Natural killer cell treated with Interleukin-12 subunit alpha and Interleukin-12 subunit beta and Interleukin-15 and Interleukin-18, amount 100 ng/mL, for 72 hours (primary cell): ENCODE measurements at regions not wholly inside any gene's neighbourhood (a gene's known extent, or its start where the extent isn't known, plus 50 kb on each side); places are given as distances from the start of the nearest gene placed in this dataset.

Experiments
- ATAC-seq, 2 donors: fragments of 150-1000 bp; cut with Tn5 transposase in 1 of 2; sonication (Bioruptor Pico), chemical (Tn5 transposase) in 1 of 2; 2 replicates each; pipeline ENCODE4 v1.10.0; 2021
- DNase-seq: peaks from one replicate; pipeline ENCODE4 v3.0.0; 2022; ENCODE audit warnings: low spot score
- H3K27ac Mint-ChIP-seq, 2 donors: 1 replicate in 1 of 2; 2 replicates in 1 of 2; pipeline ENCODE4 v1.8.0; 2022; ENCODE audit warnings: mixed read lengths in 2 of 2, mild to moderate bottlenecking in 1 of 2, moderate library complexity in 1 of 2
- H3K27me3 Mint-ChIP-seq, 2 donors: 1 replicate in 1 of 2; 2 replicates in 1 of 2; pipeline ENCODE4 v1.8.0; 2022; ENCODE audit warnings: mixed read lengths in 2 of 2
- H3K36me3 Mint-ChIP-seq: one replicate; pipeline ENCODE4 v1.8.0; 2022; ENCODE audit warnings: mixed read lengths
- H3K4me1 Mint-ChIP-seq, 2 donors: 1 replicate in 1 of 2; 2 replicates in 1 of 2; pipeline ENCODE4 v1.8.0; 2022; ENCODE audit warnings: low read depth in 2 of 2, mixed read lengths in 2 of 2, mild to moderate bottlenecking in 1 of 2
- H3K4me3 Mint-ChIP-seq: one replicate; pipeline ENCODE4 v1.8.0; 2022; ENCODE audit warnings: mixed read lengths
- H3K9me3 Mint-ChIP-seq: 2 replicates; pipeline ENCODE4 v1.8.0; 2022; ENCODE audit warnings: mixed read lengths

GRCh38 chr2:118677546-118677945, 169.9 kb downstream of the EN1 start:
- no peaks in the 10 kb centered on the region for H3K27me3 Mint-ChIP-seq
- H3K9me3 Mint-ChIP-seq: no peaks in the 10 kb centered on the region
- no peaks in the 10 kb centered on the region for H3K4me1 Mint-ChIP-seq
- ATAC-seq (no peak), DNase-seq (no peak)
- H3K36me3 Mint-ChIP-seq: no peaks in the 10 kb centered on the region
- no peak overlapping the region for H3K4me3 Mint-ChIP-seq
- H3K27ac Mint-ChIP-seq: no peak overlapping the region

DNA sequence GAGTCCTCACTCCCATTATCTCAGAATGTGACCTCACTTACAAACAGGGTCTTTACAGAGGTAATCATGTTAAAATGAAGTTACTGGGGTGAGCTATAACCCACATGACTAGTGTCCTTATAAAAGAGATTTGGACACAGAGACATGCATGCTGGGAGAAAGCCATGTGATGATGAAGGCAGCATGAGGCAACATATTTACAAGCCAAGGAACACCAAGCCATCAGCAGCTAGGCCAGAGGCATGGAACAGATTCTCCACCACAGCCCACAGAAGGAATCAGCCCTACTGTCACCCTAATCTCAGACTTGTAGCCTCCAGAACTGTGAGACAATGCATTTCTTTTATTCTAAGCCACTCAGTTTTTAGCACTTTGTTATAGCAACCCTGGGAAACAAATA, 171.9 kb downstream of the EN1 start:
- ATAC-seq: no peak
- DNase-seq: no peak
- Mint-ChIP-seq H3K4me3 (no peak overlapping the region), H3K4me1 (no peaks in the 10 kb centered on the region), H3K36me3 (no peaks in the 10 kb centered on the region), H3K27me3 (no peaks in the 10 kb centered on the region), H3K9me3 (no peaks in the 10 kb centered on the region), H3K27ac (no peak overlapping the region)

GRCh38 chr2:118672571-118673158, 174.8 kb downstream of the EN1 start:
- DNase-seq (no peak), ATAC-seq (no peak)
- Mint-ChIP-seq H3K4me1 (no peaks in the 10 kb centered on the region), H3K27ac (no peak overlapping the region), H3K27me3 (no peaks in the 10 kb centered on the region), H3K4me3 (no peak overlapping the region), H3K36me3 (no peaks in the 10 kb centered on the region), H3K9me3 (no peaks in the 10 kb centered on the region)

- H3K9me3 Mint-ChIP-seq: no peaks in the 10 kb centered on the region
- no peaks in the 10 kb centered on the region for H3K4me1 Mint-ChIP-seq
- no peak overlapping the region for H3K27ac Mint-ChIP-seq
- H3K4me3 Mint-ChIP-seq: no peak overlapping the region
- no peaks in the 10 kb centered on the region for H3K36me3 Mint-ChIP-seq
- DNase-seq: no peak
- no peaks in the 10 kb centered on the region for H3K27me3 Mint-ChIP-seq
- ATAC-seq: no peak
These were observed 175.6 kb downstream of the EN1 start for GRCh38 chr2:118671701-118672454.

- H3K4me3 Mint-ChIP-seq: no peak overlapping the region
- H3K27ac Mint-ChIP-seq: no peak overlapping the region
- no peaks in the 10 kb centered on the region for H3K9me3 Mint-ChIP-seq
- DNase-seq (no peak), ATAC-seq (no peak)
- no peaks in the 10 kb centered on the region for H3K4me1 Mint-ChIP-seq
- H3K27me3 Mint-ChIP-seq: peaks cover 0 to 2% of the 10 kb centered on the region in 2 donors
- H3K36me3 Mint-ChIP-seq: no peaks in the 10 kb centered on the region
These were observed 176.6 kb downstream of the EN1 start for GRCh38 chr2:118670838-118671237.

- Mint-ChIP-seq H3K4me3 (no peak overlapping the region), H3K27ac (no peak overlapping the region), H3K4me1 (no peaks in the 10 kb centered on the region), H3K36me3 (no peaks in the 10 kb centered on the region), H3K9me3 (peaks cover 5% of the 10 kb centered on the region), H3K27me3 (peaks cover 4 to 7% of the 10 kb centered on the region in 2 donors)
- ATAC-seq (no peak), DNase-seq (no peak)
These were observed 177.2 kb downstream of the EN1 start for GRCh38 chr2:118670276-118670675.

DNA sequence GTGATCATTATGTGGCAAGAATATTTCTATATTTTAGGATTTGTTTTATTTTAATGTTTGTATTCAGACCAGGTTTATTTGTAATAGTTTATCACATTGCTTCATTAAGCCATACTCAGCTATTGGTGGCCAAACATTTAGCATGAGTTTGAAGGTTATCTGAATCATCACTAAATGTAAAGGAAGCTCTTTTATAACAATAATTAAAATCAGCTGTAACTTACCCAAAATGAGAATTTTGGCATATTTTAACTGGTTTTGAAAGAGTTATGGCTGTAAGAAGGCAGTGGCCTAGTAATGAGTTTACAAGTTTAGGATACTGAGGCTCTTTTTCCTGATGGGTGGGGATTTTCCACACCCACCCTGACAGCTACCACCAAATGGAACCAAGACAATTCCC, 177.8 kb downstream of the EN1 start:
- DNase-seq (no peak), ATAC-seq (no peak)
- Mint-ChIP-seq H3K36me3 (no peaks in the 10 kb centered on the region), H3K4me1 (no peaks in the 10 kb centered on the region), H3K27ac (no peak overlapping the region), H3K9me3 (peaks cover 6% of the 10 kb centered on the region), H3K4me3 (no peak overlapping the region), H3K27me3 (peaks cover 7 to 12% of the 10 kb centered on the region in 2 donors)

GRCh38 chr2:118668431-118669424, 178.7 kb downstream of the EN1 start:
- peaks cover 7 to 12% of the 10 kb centered on the region in 2 donors for H3K27me3 Mint-ChIP-seq
- no peak overlapping the region for H3K27ac Mint-ChIP-seq
- DNase-seq: no peak
- no peaks in the 10 kb centered on the region for H3K4me1 Mint-ChIP-seq
- peaks cover 6% of the 10 kb centered on the region for H3K9me3 Mint-ChIP-seq
- ATAC-seq: no peak
- H3K4me3 Mint-ChIP-seq: no peak overlapping the region
- H3K36me3 Mint-ChIP-seq: no peaks in the 10 kb centered on the region

DNA sequence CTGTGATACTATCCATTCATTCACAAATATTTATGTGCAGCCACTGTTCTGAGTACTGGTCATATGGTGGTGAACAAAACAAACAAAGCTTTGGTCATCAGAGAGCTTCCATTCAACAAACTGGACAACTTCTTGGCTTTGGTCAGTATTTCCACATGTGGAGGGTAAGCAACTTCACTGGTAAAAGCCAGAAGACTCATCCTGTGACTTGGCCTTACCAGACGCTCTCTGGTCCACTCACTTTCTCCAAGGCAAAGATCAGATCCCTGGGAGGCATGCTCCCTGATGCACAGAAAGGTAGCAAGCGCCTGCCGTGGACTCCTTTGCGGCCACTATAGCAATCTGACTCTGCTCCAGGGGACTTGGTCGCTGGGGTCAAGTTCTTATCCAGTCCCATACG, 179.5 kb downstream of the EN1 start:
- Mint-ChIP-seq H3K9me3 (peaks cover 6% of the 10 kb centered on the region), H3K27ac (no peak overlapping the region), H3K27me3 (peaks cover 7 to 12% of the 10 kb centered on the region in 2 donors), H3K36me3 (no peaks in the 10 kb centered on the region), H3K4me3 (no peak overlapping the region), H3K4me1 (no peaks in the 10 kb centered on the region)
- ATAC-seq: no peak
- no peak for DNase-seq

GRCh38 chr2:118667348-118667747, 180.1 kb downstream of the EN1 start:
- Mint-ChIP-seq H3K27ac (no peak overlapping the region), H3K36me3 (no peaks in the 10 kb centered on the region), H3K4me1 (no peaks in the 10 kb centered on the region), H3K9me3 (peaks cover 6% of the 10 kb centered on the region), H3K4me3 (no peak overlapping the region), H3K27me3 (peaks cover 7 to 12% of the 10 kb centered on the region in 2 donors)
- ATAC-seq: no peak
- DNase-seq: no peak

GRCh38 chr2:118665784-118666529, 181.5 kb downstream of the EN1 start:
- Mint-ChIP-seq H3K36me3 (no peaks in the 10 kb centered on the region), H3K27ac (no peak overlapping the region), H3K4me1 (no peaks in the 10 kb centered on the region), H3K27me3 (peaks cover 7 to 12% of the 10 kb centered on the region in 2 donors), H3K9me3 (peaks cover 6% of the 10 kb centered on the region), H3K4me3 (no peak overlapping the region)
- ATAC-seq (no peak), DNase-seq (no peak)

DNA sequence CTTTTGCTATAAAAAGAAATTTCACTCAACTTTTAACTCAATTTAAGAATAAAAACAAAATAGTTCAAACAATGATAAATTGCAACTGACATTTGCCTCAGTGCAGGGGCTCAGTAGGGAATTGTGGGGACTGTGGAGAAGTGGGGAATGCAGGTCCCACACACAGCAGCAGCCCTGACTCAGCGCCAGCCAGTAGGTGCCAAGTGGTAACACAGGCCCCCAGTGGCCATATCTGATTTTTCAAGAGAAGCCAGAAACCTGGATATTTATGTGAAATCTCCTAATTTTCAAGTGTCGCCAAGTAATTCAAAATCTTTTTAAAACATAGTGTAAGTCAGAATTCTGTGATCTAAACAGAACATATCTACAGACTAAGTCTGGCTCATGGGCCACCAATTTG, 186.3 kb downstream of the EN1 start:
- H3K9me3 Mint-ChIP-seq: peaks cover 6% of the 10 kb centered on the region
- ATAC-seq (no peak), DNase-seq (no peak)
- H3K4me1 Mint-ChIP-seq: no peaks in the 10 kb centered on the region
- H3K4me3 Mint-ChIP-seq: no peak overlapping the region
- H3K27ac Mint-ChIP-seq: no peak overlapping the region
- H3K36me3 Mint-ChIP-seq: no peaks in the 10 kb centered on the region
- peaks cover 7 to 18% of the 10 kb centered on the region in 2 donors for H3K27me3 Mint-ChIP-seq

DNA sequence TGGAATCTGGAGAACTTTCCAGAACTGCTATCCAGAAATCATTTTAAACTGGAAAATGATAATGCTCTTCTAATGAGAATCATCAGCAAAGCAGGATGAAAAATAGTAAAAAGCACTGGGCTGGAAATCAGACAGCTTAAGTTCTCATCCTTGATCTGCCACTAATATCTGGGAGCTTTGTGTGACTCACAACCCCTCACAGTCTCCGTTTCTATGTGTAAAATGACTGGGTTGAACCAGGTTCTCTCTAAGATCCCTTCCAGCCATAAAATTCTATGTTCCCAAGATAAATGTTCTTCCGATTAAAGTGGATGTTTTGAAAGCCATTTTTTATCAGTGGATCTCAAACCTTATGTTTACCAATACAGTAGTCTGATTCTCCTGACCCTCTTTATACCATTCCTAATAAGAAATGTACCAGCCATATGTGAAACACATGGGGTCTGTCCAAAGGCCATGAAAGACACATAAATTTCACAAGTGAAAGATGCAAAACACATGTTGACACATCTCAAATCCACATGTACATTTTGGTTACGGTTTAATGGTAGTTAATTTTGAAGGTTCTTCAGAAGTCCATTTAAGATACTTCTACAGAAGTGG, 188.8 kb downstream of the EN1 start:
- Mint-ChIP-seq H3K27ac (no peak overlapping the region), H3K9me3 (no peaks in the 10 kb centered on the region), H3K27me3 (peaks cover 0 to 6% of the 10 kb centered on the region in 2 donors), H3K4me3 (no peak overlapping the region), H3K4me1 (no peaks in the 10 kb centered on the region), H3K36me3 (no peaks in the 10 kb centered on the region)
- ATAC-seq (no peak), DNase-seq (no peak)
